ENCODE measurements at regions not wholly inside any gene's neighbourhood (a gene's known extent, or its start where the extent isn't known, plus 50 kb on each side); places are given as distances from the start of the nearest gene placed in this dataset.

DNA sequence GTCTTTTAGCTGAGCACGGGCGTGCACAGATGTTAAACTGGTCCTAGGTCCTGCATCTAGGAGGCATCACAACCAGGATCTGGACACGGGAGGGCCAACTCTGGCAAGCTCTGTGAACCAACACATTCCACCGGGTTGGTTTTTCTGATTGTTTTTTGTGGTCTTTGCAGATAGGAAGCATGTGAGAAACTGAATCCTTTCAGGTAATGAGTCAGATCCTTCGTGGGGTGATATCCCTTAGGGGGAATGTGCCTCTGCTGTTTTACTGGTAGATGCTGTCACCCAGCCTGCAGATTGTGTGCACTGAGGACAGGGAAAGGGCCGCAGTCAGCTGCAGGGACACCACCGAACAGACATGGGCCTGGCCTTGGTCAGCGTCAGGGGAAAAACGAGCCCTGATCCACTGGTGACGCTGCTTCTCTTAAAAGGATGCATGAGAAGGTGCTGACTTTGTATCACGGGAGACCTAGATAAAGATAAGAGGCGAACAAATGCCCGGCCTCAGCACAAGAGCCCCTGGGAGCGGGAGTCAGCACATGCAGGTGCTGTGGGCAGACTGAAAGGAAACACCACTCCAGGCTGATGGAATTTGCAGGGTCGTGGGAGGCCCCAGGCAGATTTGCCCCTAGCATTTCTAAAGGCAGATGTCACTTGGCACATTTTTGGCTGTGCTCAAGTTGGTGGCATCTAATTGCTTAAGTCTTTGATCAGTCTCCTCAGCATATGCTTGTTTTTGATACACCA is 51.1 kb downstream of the DOP1B start:
- DNase-seq, result no peak
- ATAC-seq, result no peak
- no peaks in the 10 kb centered on the region for H3K36me3 ChIP-seq
- H3K9me3 ChIP-seq, result no peaks in the 10 kb centered on the region
- H3K4me3 ChIP-seq, result no peak overlapping the region
- 90 to 93% methylated on average over 15 of the region's 15 CpGs for whole genome bisulfite sequencing, 2 donors
- no peak overlapping the region for H3K27ac ChIP-seq
- intact Hi-C loops (cut with DNase I), result loop anchor here in 2 of 3 donors (5.0 kb wide), 2 partner anchors 55 to 65 kb away; no protein-coding TSS in a partner anchor
- FAIRE-seq, result no peak
- H3K27me3 ChIP-seq, result no peaks in the 10 kb centered on the region
- H3K4me1 ChIP-seq, result peaks cover 6 to 14% (median 11%) of the 10 kb centered on the region in 3 donors
- TF ChIP-seq, protein P1, sequence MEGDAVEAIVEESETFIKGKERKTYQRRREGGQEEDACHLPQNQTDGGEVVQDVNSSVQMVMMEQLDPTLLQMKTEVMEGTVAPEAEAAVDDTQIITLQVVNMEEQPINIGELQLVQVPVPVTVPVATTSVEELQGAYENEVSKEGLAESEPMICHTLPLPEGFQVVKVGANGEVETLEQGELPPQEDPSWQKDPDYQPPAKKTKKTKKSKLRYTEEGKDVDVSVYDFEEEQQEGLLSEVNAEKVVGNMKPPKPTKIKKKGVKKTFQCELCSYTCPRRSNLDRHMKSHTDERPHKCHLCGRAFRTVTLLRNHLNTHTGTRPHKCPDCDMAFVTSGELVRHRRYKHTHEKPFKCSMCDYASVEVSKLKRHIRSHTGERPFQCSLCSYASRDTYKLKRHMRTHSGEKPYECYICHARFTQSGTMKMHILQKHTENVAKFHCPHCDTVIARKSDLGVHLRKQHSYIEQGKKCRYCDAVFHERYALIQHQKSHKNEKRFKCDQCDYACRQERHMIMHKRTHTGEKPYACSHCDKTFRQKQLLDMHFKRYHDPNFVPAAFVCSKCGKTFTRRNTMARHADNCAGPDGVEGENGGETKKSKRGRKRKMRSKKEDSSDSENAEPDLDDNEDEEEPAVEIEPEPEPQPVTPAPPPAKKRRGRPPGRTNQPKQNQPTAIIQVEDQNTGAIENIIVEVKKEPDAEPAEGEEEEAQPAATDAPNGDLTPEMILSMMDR (IDR thresholded peaks at IDR 0.05), result no peak

DNA sequence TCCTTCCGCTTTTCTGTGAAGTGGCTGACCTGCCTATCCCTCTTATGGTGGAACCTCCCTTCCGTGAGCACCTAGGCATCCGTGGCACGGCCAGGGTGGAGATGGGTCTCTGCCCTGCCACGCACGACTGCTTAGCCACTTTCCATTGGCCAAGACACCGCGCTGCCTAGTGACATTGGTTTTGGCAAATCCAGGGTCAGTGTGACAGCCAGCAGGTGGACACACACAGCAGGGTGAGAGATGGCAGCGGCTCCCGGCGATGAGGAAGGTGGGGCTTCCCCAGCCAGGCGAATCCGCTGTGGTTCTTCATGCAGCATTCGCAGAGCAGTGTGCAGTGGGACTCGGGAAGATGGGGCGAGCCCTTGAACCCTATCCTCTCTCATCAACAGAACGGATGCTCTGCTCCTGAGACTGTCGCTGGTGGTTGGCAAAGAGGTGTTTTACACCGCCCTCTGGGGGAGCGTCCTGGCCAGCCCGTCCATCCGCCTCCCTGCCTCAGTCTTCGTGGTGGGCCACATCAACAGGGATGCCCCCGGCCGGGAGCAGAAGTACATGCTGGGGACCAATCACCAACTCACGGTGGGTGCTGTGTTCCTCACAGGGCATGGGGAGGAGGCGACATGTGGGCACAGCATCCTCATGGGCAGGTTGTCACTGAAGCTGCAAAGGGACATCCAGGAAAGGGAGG is 51.8 kb downstream of the DOP1B start:
- no peaks in the 10 kb centered on the region for H3K9me3 ChIP-seq
- H3K27ac ChIP-seq, result no peak overlapping the region
- peaks cover 3 to 9% (median 4%) of the 10 kb centered on the region in 3 donors for H3K4me1 ChIP-seq
- ATAC-seq (no peak), DNase-seq (peak in 1 of 6 donors; percentile 62), FAIRE-seq (no peak)
- 93 to 95% methylated on average over 27 of the region's 27 CpGs for WGBS, 2 donors
- TF ChIP-seq, protein P1 (IDR thresholded peaks at IDR 0.05), result no peak
- no peaks in the 10 kb centered on the region for H3K36me3 ChIP-seq
- no peaks in the 10 kb centered on the region for H3K27me3 ChIP-seq
- intact Hi-C loops (cut with DNase I), result loop anchor here in 2 of 3 donors (5.0 kb wide), 2 partner anchors 56 to 66 kb away; no protein-coding TSS in a partner anchor
- no peak overlapping the region for H3K4me3 ChIP-seq

DNA sequence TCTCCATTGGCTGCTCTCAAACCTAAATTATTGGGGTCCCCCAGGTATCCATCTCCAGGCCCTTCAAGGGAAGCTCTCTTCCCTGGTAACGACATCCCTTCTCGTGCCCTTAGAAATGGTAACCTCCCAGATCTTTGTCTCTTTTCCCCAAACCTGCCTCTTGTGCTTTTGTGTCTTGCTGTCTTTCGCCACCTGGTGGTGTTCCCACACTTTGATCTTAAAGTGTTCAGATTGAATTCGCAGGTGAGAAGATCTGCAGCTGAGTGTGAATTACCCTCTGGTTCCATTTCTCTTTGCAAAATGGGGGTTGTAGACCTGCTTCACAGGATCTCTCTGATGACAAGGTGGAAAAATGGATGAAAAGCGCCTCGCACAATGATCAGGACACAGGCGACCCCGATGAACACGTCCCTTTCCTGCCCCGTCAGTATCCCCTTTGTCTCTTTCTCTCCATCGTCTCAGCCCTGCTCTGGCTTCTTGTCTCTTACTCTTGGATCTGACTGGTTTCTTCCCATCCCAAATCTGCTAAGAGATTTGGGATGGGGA is 53.1 kb downstream of the DOP1B start:
- H3K27ac ChIP-seq, result no peak overlapping the region
- no peaks in the 10 kb centered on the region for H3K27me3 ChIP-seq
- FAIRE-seq, result no peak
- no peaks in the 10 kb centered on the region for H3K36me3 ChIP-seq
- peaks cover 0 to 2% (median 0%) of the 10 kb centered on the region in 3 donors for H3K4me1 ChIP-seq
- 58 to 60% methylated on average over 11 of the region's 11 CpGs for WGBS, 2 donors
- TF ChIP-seq, protein P1 (IDR thresholded peaks at IDR 0.05), result peak in 3 of 4 donors; percentile 12 to 40 (median 30)
- DNase-seq, result peak in 4 of 6 donors; percentile 53 to 71 (median 60)
- intact Hi-C loops (cut with DNase I), result loop anchor here in 2 of 3 donors (5.0 kb wide), 2 partner anchors 57 to 67 kb away; no protein-coding TSS in a partner anchor
- H3K4me3 ChIP-seq, result no peak overlapping the region
- no peaks in the 10 kb centered on the region for H3K9me3 ChIP-seq
- ATAC-seq, result peak; percentile 79 to 91 (median 89)

DNA sequence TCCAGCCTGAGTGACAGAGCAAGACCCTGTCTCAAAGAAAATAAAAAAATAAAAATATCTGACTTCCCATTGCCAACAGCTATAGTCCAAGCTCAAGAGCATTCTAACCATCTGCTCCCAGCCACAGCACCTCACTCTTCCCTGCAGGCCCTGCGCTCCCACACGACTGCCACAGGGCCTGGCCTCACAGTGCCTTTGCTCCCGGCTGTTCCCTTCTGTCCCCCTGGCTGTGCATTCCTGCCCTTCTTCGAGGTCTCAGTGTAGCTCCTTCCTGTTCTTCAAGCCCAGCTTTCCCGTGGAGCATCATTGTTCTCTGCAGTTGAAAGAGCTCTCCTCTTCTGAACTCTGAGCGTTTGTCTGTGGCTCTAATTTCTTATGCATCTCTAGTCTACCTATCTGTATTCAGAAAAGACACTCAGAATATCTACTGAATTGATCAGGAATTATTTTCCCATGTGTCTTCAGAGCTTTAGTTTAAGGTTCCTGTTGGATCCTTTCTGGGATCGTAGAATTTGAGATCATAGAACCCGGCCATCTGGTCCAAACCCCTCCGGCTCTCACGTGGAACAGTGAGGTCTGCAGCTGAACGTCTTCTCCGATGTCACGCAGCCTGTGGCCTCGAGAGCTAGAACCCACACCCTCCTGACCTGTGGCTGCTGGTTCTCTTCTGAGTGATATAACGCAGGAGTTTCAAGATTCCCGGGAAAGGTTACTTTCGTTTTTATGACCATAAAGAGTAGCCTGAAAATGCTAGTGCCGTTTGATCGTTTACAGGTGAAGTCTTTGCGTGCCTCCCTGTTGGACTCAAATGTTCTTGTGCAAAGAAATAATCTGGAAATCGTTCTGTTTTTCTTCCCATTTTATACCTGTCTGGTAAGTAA is 54.4 kb downstream of the DOP1B start:
- intact Hi-C loops (cut with DNase I), result no loop called here
- Histone ChIP-seq H3K9me3 (no peaks in the 10 kb centered on the region), H3K36me3 (no peaks in the 10 kb centered on the region), H3K27me3 (no peaks in the 10 kb centered on the region), H3K27ac (no peak overlapping the region), H3K4me3 (no peak overlapping the region), H3K4me1 (peaks cover 0 to 2% (median 0%) of the 10 kb centered on the region in 3 donors)
- ATAC-seq (no peak), FAIRE-seq (no peak), DNase-seq (no peak)
- TF ChIP-seq, protein P1 (IDR thresholded peaks at IDR 0.05), result no peak
- WGBS, 2 donors, result 89 to 92% methylated on average over 21 of the region's 21 CpGs

Measured in pancreas (tissue), 10 donors.